ENCODE measurements at regions not wholly inside any gene's neighbourhood (a gene's known extent, or its start where the extent isn't known, plus 50 kb on each side); places are given as distances from the start of the nearest gene placed in this dataset.

DNA sequence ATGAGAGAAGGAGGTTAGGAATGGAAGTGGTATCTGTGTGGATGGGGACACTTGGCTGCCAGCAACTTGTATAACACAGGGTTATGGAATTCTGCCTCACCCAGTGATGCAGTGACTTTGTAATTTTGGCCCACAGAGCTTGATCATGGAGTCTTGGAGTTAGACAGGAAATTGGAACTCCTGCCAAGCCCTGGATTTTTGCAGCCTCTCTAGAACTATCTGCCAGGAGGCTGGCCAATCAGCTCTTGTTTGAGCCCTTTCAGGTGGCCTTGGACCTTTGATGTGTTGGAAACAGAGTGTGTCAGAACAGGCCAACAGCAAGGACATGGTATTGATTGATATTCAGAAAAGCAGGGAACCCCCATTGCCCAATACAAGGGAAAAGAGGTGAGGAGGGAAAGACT lies 157.7 kb upstream of the GGTLC1 start:
- peak overlapping the region; percentile 38 to 73 for H3K27ac ChIP-seq (ENCODE audit: low read depth in 1 of 2, low read length in 2 of 2)
- no peaks in the 10 kb centered on the region for H3K27me3 ChIP-seq (ENCODE audit: control insufficient read depth in 4 of 4, insufficient read depth in 4 of 4, low read length in 3 of 4)
- H3K4me1 ChIP-seq (ENCODE audit: control insufficient read depth in 4 of 4, insufficient read depth in 4 of 4, low read length in 3 of 4): peaks cover 0 to 24% (median 21%) of the 10 kb centered on the region in 4 donors
- no peak overlapping the region for H3K4me3 ChIP-seq (ENCODE audit: low read depth in 1 of 3, low read length in 3 of 3)
- no peak for DNase-seq (ENCODE audit: low spot score)
- TF ChIP-seq HNF4A (conservative IDR thresholded peaks at IDR 0.05) (peak; percentile 96 to 98), TAF1 (conservative IDR thresholded peaks at IDR 0.05) (no peak), JUND (IDR thresholded peaks at IDR 0.05) (peak in 1 of 2 donors; percentile 85), REST (IDR thresholded peaks at IDR 0.05) (peak; percentile 70), EGR1 (IDR thresholded peaks at IDR 0.05; ENCODE audit: low read depth in 2 of 2) (peak in 1 of 2 donors; percentile 83), CTCF (IDR thresholded peaks at IDR 0.05; ENCODE audit: low read depth, low read length, missing input control) (no peak), HNF4G (IDR thresholded peaks at IDR 0.05) (peak; percentile 63), SP1 (IDR thresholded peaks at IDR 0.05) (peak; percentile 87), RAD21 (IDR thresholded peaks at IDR 0.05) (peak in 1 of 2 donors; percentile 32), NR2F2 (IDR thresholded peaks at IDR 0.05) (no peak), FOXA2 (IDR thresholded peaks at IDR 0.05) (peak; percentile 62), YY1 (IDR thresholded peaks at IDR 0.05) (peak; percentile 84), RXRA (IDR thresholded peaks at IDR 0.05) (peak; percentile 71 to 94), GABPA (IDR thresholded peaks at IDR 0.05 in 1 of 2, conservative IDR thresholded peaks at IDR 0.05 in 1 of 2) (peak in 1 of 2 donors; percentile 54), FOXA1 (IDR thresholded peaks at IDR 0.05) (peak; percentile 78)
- TF ChIP-seq, protein P1, sequence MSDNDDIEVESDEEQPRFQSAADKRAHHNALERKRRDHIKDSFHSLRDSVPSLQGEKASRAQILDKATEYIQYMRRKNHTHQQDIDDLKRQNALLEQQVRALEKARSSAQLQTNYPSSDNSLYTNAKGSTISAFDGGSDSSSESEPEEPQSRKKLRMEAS (IDR thresholded peaks at IDR 0.05): peak; percentile 93
- TF ChIP-seq, protein P2, sequence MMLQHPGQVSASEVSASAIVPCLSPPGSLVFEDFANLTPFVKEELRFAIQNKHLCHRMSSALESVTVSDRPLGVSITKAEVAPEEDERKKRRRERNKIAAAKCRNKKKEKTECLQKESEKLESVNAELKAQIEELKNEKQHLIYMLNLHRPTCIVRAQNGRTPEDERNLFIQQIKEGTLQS (IDR thresholded peaks at IDR 0.05): peak; percentile 55
- TF ChIP-seq, protein P3, sequence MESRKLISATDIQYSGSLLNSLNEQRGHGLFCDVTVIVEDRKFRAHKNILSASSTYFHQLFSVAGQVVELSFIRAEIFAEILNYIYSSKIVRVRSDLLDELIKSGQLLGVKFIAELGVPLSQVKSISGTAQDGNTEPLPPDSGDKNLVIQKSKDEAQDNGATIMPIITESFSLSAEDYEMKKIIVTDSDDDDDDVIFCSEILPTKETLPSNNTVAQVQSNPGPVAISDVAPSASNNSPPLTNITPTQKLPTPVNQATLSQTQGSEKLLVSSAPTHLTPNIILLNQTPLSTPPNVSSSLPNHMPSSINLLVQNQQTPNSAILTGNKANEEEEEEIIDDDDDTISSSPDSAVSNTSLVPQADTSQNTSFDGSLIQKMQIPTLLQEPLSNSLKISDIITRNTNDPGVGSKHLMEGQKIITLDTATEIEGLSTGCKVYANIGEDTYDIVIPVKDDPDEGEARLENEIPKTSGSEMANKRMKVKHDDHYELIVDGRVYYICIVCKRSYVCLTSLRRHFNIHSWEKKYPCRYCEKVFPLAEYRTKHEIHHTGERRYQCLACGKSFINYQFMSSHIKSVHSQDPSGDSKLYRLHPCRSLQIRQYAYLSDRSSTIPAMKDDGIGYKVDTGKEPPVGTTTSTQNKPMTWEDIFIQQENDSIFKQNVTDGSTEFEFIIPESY (IDR thresholded peaks at IDR 0.05): peak; percentile 93
- no peaks in the 10 kb centered on the region for H3K36me3 ChIP-seq (ENCODE audit: control insufficient read depth in 4 of 4, insufficient read depth in 3 of 4, low read depth in 1 of 4, low read length in 3 of 4)
- H3K9me3 ChIP-seq (ENCODE audit: control insufficient read depth in 4 of 4, low read length in 3 of 4): peaks cover 1 to 4% (median 3%) of the 10 kb centered on the region in 4 donors
- H3K9ac ChIP-seq (ENCODE audit: low read depth in 1 of 2, low read length in 2 of 2): no peak overlapping the region
